Stimulated activated CD4-positive, alpha-beta T cell treated with anti-CD3 and anti-CD28 coated beads, Interleukin-4, amount 100 ng/mL, for 4 hours (primary cell): ENCODE measurements at regions not wholly inside any gene's neighbourhood (a gene's known extent, or its start where the extent isn't known, plus 50 kb on each side); places are given as distances from the start of the nearest gene placed in this dataset.
"Not testable (repeated sequence)": the region's sequence is repeated elsewhere in the genome, so short reads cannot be mapped to it uniquely, and the experiment has no call there.

Experiments
- DNase-seq, 2 experiments: peaks; one replicate each; pipeline ENCODE4 v3.0.0-alpha.2; 2020

- DNase-seq, result no peak
Measured at GRCh38 chr5:89826938-89827337, 582.6 kb downstream of the CETN3 start.

- DNase-seq, result no peak
Measured at GRCh38 chr5:89823046-89823445, 586.5 kb downstream of the CETN3 start.

- no peak for DNase-seq
Measured at GRCh38 chr5:89817841-89818240, 591.7 kb downstream of the CETN3 start.

- no peak for DNase-seq
Measured at GRCh38 chr5:89816038-89816437, 593.5 kb downstream of the CETN3 start.

- DNase-seq, result not testable (repeated sequence)
Measured at GRCh38 chr5:89800735-89801134, 608.8 kb downstream of the CETN3 start.

GRCh38 chr5:89794504-89794903, 615.1 kb downstream of the CETN3 start:
- not testable (repeated sequence) for DNase-seq

GRCh38 chr5:89779734-89780133, 629.8 kb downstream of the CETN3 start:
- DNase-seq, result not testable (repeated sequence)

GRCh38 chr5:89777758-89778157, 631.8 kb downstream of the CETN3 start:
- no peak for DNase-seq

GRCh38 chr5:89769975-89770374, 639.6 kb downstream of the CETN3 start:
- DNase-seq, result no peak

- DNase-seq, result no peak
Measured at GRCh38 chr5:89759802-89760201, 649.8 kb downstream of the CETN3 start.

GRCh38 chr5:89758146-89758545, 651.4 kb downstream of the CETN3 start:
- no peak for DNase-seq

GRCh38 chr5:89756955-89757354, 652.6 kb downstream of the CETN3 start:
- no peak for DNase-seq

- no peak for DNase-seq
Measured at GRCh38 chr5:89755024-89755423, 654.5 kb downstream of the CETN3 start.

- no peak for DNase-seq
Measured at GRCh38 chr5:89735082-89735481, 674.5 kb downstream of the CETN3 start.

- DNase-seq, result no peak
Measured at GRCh38 chr5:89733772-89734171, 675.8 kb downstream of the CETN3 start.

GRCh38 chr5:89729623-89730301, 679.8 kb downstream of the CETN3 start:
- no peak for DNase-seq

GRCh38 chr5:89728750-89729149, 680.8 kb downstream of the CETN3 start:
- DNase-seq, result no peak

- no peak for DNase-seq
Measured at GRCh38 chr5:89728134-89728533, 681.4 kb downstream of the CETN3 start.

- DNase-seq, result no peak
Measured at GRCh38 chr5:89724379-89725095, 685.0 kb downstream of the CETN3 start.

- DNase-seq, result no peak
Measured at GRCh38 chr5:89723907-89724306, 685.6 kb downstream of the CETN3 start.

- DNase-seq, result no peak
Measured at GRCh38 chr5:89722538-89722937, 687.0 kb downstream of the CETN3 start.

GRCh38 chr5:89721931-89722330, 687.6 kb downstream of the CETN3 start:
- no peak for DNase-seq

- no peak for DNase-seq
Measured at GRCh38 chr5:89721353-89721752, 688.2 kb downstream of the CETN3 start.

- no peak for DNase-seq
Measured at GRCh38 chr5:89712134-89712700, 697.3 kb downstream of the CETN3 start.
